ENCODE measurements at regions not wholly inside any gene's neighbourhood (a gene's known extent, or its start where the extent isn't known, plus 50 kb on each side); places are given as distances from the start of the nearest gene placed in this dataset.

GRCh38 chr9:30723656-30724055, 1660.8 kb upstream of the ACO1 start:
- Histone ChIP-seq H2AFZ (ENCODE audit: low read depth, low read length, poor library complexity, severe bottlenecking) (no peak overlapping the region), H4K20me1 (ENCODE audit: insufficient read depth) (no peaks in the 10 kb centered on the region), H3K36me3 (ENCODE audit: control insufficient read depth in 1 of 2, insufficient read depth in 2 of 2, low read length in 2 of 2) (no peaks in the 10 kb centered on the region), H3K4me2 (ENCODE audit: low read length) (no peak overlapping the region), H3K79me2 (ENCODE audit: insufficient read depth, low read length) (no peaks in the 10 kb centered on the region), H3K4me3 (replicated peaks in 1 of 2; ENCODE audit: low read depth in 1 of 2, low read length in 2 of 2) (no peak overlapping the region), H3K9me2 (ENCODE audit: insufficient read depth) (no peaks in the 10 kb centered on the region), H3K27ac (ENCODE audit: low read depth, low read length) (no peak overlapping the region), H3K4me1 (ENCODE audit: control insufficient read depth in 1 of 2, insufficient read depth in 2 of 2, low read length in 2 of 2) (no peaks in the 10 kb centered on the region), H3K9me3 (ENCODE audit: control insufficient read depth in 1 of 2, insufficient read depth in 1 of 2, low read depth in 1 of 2, low read length in 2 of 2) (peaks cover 0 to 4% of the 10 kb centered on the region in 2 experiments; a peak in 1 of 4 replicates), H3K27me3 (ENCODE audit: insufficient read depth, low read length) (no peaks in the 10 kb centered on the region), H3K9ac (ENCODE audit: low read length) (no peak overlapping the region)
- no TSS peak for BruUV-seq (replicated peaks)
- DNase-seq (ENCODE audit: low read depth, low spot score) = no peak
- ChIA-PET POLR2A (no interaction called here), CTCF (no interaction called here), RAD21 (ENCODE audit: low non-redundant PET in 1 of 2, low total read pairs in 2 of 2, uncharacterized antibody in 2 of 2, unreplicated experiment in 2 of 2) (no interaction called here)
- intact Hi-C loops (cut with micrococcal nuclease) = no loop called here
- TF ChIP-seq FOSL1 (IDR thresholded peaks at IDR 0.05; ENCODE audit: low read depth) (no peak), RAD21 (IDR thresholded peaks at IDR 0.05; ENCODE audit: low read depth) (no peak), ELF1 (IDR thresholded peaks at IDR 0.05; ENCODE audit: borderline replicate concordance, low read depth) (no peak), EZH2phosphoT487 (IDR thresholded peaks at IDR 0.05; ENCODE audit: borderline replicate concordance) (no peak)
- ATAC-seq = no peak

- Histone ChIP-seq H3K4me2 (ENCODE audit: low read length) (no peak overlapping the region), H3K4me1 (ENCODE audit: control insufficient read depth in 1 of 2, insufficient read depth in 2 of 2, low read length in 2 of 2) (no peaks in the 10 kb centered on the region), H3K4me3 (replicated peaks in 1 of 2; ENCODE audit: low read depth in 1 of 2, low read length in 2 of 2) (no peak overlapping the region), H4K20me1 (ENCODE audit: insufficient read depth) (no peaks in the 10 kb centered on the region), H3K27ac (ENCODE audit: low read depth, low read length) (no peak overlapping the region), H3K9me2 (ENCODE audit: insufficient read depth) (no peaks in the 10 kb centered on the region), H3K79me2 (ENCODE audit: insufficient read depth, low read length) (no peaks in the 10 kb centered on the region), H3K9ac (ENCODE audit: low read length) (no peak overlapping the region), H3K27me3 (ENCODE audit: insufficient read depth, low read length) (no peaks in the 10 kb centered on the region), H3K9me3 (ENCODE audit: control insufficient read depth in 1 of 2, insufficient read depth in 1 of 2, low read depth in 1 of 2, low read length in 2 of 2) (no peaks in the 10 kb centered on the region), H3K36me3 (ENCODE audit: control insufficient read depth in 1 of 2, insufficient read depth in 2 of 2, low read length in 2 of 2) (no peaks in the 10 kb centered on the region), H2AFZ (ENCODE audit: low read depth, low read length, poor library complexity, severe bottlenecking) (no peak overlapping the region)
- POLR2A ChIA-PET = no interaction called here
- TF ChIP-seq SP1 (IDR thresholded peaks at IDR 0.05; ENCODE audit: low read depth) (no peak), JUND (IDR thresholded peaks at IDR 0.05) (no peak), ZNF274 (IDR thresholded peaks at IDR 0.05; ENCODE audit: low read depth, low read length) (no peak), CBX3 (IDR thresholded peaks at IDR 0.05; ENCODE audit: low read depth) (no peak), TCF7L2 (IDR thresholded peaks at IDR 0.05; ENCODE audit: borderline replicate concordance, extremely low read depth, insufficient read depth, insufficient read length) (no peak)
- TF ChIP-seq, protein P1, sequence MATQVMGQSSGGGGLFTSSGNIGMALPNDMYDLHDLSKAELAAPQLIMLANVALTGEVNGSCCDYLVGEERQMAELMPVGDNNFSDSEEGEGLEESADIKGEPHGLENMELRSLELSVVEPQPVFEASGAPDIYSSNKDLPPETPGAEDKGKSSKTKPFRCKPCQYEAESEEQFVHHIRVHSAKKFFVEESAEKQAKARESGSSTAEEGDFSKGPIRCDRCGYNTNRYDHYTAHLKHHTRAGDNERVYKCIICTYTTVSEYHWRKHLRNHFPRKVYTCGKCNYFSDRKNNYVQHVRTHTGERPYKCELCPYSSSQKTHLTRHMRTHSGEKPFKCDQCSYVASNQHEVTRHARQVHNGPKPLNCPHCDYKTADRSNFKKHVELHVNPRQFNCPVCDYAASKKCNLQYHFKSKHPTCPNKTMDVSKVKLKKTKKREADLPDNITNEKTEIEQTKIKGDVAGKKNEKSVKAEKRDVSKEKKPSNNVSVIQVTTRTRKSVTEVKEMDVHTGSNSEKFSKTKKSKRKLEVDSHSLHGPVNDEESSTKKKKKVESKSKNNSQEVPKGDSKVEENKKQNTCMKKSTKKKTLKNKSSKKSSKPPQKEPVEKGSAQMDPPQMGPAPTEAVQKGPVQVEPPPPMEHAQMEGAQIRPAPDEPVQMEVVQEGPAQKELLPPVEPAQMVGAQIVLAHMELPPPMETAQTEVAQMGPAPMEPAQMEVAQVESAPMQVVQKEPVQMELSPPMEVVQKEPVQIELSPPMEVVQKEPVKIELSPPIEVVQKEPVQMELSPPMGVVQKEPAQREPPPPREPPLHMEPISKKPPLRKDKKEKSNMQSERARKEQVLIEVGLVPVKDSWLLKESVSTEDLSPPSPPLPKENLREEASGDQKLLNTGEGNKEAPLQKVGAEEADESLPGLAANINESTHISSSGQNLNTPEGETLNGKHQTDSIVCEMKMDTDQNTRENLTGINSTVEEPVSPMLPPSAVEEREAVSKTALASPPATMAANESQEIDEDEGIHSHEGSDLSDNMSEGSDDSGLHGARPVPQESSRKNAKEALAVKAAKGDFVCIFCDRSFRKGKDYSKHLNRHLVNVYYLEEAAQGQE (IDR thresholded peaks at IDR 0.05; ENCODE audit: low read depth) = no peak
- ATAC-seq (no peak; the same call in 1 of the 2 replicates), DNase-seq (ENCODE audit: low read depth, low spot score) (no peak)
- no TSS peak for BruUV-seq (replicated peaks)
- CTCF ChIA-PET = no interaction called here
- intact Hi-C loops (cut with micrococcal nuclease) = no loop called here
- RAD21 ChIA-PET (ENCODE audit: low non-redundant PET in 1 of 2, low total read pairs in 2 of 2, uncharacterized antibody in 2 of 2, unreplicated experiment in 2 of 2) = no interaction called here
Observed at GRCh38 chr9:30732060-30732459, 1652.4 kb upstream of the ACO1 start.
